ENCODE measurements at regions not wholly inside any gene's neighbourhood (a gene's known extent, or its start where the extent isn't known, plus 50 kb on each side); places are given as distances from the start of the nearest gene placed in this dataset.
"Not testable (repeated sequence)": the region's sequence is repeated elsewhere in the genome, so short reads cannot be mapped to it uniquely, and the experiment has no call there.

DNA sequence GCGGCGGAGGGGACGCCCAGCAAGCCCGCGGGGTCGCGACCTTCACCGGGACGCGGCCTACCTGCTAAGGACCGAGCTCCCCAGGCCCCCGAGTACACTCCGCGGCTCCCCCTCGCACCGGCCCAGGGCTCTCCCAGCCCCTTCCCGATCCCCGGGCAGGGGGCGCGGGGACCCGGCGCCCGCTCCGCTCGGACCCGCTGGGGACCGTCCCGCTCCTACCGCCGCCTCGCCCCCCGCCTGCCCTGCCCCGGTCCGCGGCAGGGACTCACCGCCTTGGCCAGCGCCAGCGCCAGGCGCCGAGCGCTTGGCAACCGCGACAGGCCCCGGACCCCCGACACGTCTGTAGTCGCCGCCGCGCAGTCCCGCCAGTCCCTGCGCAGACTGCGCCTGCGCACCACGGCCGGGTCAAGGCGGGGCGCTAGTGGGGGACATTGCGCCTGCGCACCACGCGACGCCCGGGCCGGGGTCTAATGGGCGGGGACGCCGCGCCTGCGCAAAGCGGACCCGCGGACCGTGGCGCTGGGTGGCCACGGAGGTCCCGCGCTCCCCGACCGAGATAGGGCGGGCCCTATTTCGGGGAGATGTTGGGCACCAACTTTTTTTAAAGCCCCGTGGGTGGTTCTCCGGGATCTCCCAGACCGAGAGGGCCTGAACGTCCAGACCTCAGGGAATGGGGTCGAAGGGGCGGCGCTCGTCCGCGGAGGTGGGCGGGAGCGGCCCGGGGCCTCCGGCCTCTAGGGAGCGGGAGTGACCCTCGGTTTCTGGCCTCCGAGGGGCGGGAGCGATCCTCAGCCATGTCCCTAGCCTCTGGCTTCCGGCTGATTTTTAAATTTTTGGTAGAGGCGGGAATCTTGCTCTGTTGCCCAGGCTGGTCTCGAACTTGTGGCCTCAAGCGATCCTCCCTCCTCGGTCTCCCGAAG is 81.8 kb upstream of the TNK2 start:
- TF ChIP-seq, protein P1, sequence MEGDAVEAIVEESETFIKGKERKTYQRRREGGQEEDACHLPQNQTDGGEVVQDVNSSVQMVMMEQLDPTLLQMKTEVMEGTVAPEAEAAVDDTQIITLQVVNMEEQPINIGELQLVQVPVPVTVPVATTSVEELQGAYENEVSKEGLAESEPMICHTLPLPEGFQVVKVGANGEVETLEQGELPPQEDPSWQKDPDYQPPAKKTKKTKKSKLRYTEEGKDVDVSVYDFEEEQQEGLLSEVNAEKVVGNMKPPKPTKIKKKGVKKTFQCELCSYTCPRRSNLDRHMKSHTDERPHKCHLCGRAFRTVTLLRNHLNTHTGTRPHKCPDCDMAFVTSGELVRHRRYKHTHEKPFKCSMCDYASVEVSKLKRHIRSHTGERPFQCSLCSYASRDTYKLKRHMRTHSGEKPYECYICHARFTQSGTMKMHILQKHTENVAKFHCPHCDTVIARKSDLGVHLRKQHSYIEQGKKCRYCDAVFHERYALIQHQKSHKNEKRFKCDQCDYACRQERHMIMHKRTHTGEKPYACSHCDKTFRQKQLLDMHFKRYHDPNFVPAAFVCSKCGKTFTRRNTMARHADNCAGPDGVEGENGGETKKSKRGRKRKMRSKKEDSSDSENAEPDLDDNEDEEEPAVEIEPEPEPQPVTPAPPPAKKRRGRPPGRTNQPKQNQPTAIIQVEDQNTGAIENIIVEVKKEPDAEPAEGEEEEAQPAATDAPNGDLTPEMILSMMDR (IDR thresholded peaks at IDR 0.05; ENCODE audit: low read depth, low read length) = 0 out of 2 replicates have a peak, but pooled peaks have one; percentile 6
- peak overlapping the region; percentile 66 for H3K4me3 ChIP-seq (ENCODE audit: low read depth, low read length)
- POLR2A ChIA-PET; H3K9me3 ChIP-seq (ENCODE audit: control insufficient read depth, insufficient read depth, low read length); H3K27me3 ChIP-seq (ENCODE audit: control insufficient read depth, insufficient read depth, low read length); CTCF ChIA-PET: not testable (repeated sequence)
- peak; percentile 32 for DNase-seq (ENCODE audit: low read depth, low spot score)
- peak overlapping the region; percentile 39 for H3K27ac ChIP-seq (ENCODE audit: low read depth, low read length)

GRCh38 chr3:195989197-195989920 is 81.0 kb upstream of the TNK2 start:
- H3K27ac ChIP-seq (ENCODE audit: low read depth, low read length); POLR2A ChIA-PET; H3K9me3 ChIP-seq (ENCODE audit: control insufficient read depth, insufficient read depth, low read length); H3K27me3 ChIP-seq (ENCODE audit: control insufficient read depth, insufficient read depth, low read length); CTCF ChIA-PET: not testable (repeated sequence)
- H3K4me3 ChIP-seq (ENCODE audit: low read depth, low read length) = peak overlapping the region; percentile 66
- DNase-seq (ENCODE audit: low read depth, low spot score) = peak; percentile 1

DNA sequence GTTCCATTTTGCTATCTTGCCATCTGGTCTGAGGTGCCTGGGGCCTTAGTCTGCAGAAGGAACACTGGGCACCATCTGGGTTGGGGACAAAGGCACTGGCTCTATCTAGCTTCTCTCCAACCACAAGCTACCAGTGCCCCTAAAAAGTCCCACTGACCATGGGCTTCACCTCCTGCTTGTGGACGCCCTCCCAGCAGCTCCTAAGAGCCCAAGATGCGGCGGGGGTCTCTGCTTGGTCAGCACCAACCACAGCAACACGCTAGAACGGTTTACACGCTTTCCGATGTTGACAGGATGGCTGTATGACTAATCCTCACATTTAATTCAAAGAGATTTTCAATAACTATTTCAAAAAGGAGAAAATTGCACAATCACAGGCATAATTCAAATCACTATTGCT is 80.4 kb upstream of the TNK2 start:
- H3K27me3 ChIP-seq (ENCODE audit: control insufficient read depth, insufficient read depth, low read length); DNase-seq (ENCODE audit: low read depth, low spot score); H3K9me3 ChIP-seq (ENCODE audit: control insufficient read depth, insufficient read depth, low read length); H3K27ac ChIP-seq (ENCODE audit: low read depth, low read length); CTCF ChIA-PET; POLR2A ChIA-PET: not testable (repeated sequence)
- H3K4me3 ChIP-seq (ENCODE audit: low read depth, low read length) = 0 out of 2 replicates have a peak overlapping the region, but pooled peaks have one; percentile 25

- CTCF ChIA-PET; H3K27me3 ChIP-seq (ENCODE audit: control insufficient read depth, insufficient read depth, low read length); H3K27ac ChIP-seq (ENCODE audit: low read depth, low read length); DNase-seq (ENCODE audit: low read depth, low spot score); H3K9me3 ChIP-seq (ENCODE audit: control insufficient read depth, insufficient read depth, low read length); H3K4me3 ChIP-seq (ENCODE audit: low read depth, low read length); POLR2A ChIA-PET: not testable (repeated sequence)
Measured at GRCh38 chr3:195987001-195987400, 78.7 kb upstream of the TNK2 start.

DNA sequence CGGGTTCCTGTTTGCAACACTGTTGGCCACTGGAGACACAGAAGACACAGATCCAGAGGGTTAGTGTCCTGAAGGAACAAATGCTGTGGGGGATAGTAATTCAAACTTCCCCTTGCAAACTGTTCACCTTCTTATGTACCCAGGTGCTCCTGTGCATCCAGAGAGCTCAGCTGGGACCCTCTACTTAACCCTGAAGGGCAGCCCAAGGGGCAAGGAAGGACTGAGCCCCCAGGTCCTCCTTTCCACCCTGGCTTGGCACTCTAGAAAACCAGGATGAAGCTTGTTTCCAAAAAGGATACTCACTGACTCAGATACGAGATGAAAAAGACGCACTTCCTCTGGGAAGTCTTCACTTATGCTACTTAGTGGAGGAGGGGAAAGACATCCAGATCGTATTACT is 78.2 kb upstream of the TNK2 start:
- CTCF ChIA-PET; DNase-seq (ENCODE audit: low read depth, low spot score); POLR2A ChIA-PET; H3K4me3 ChIP-seq (ENCODE audit: low read depth, low read length); H3K27ac ChIP-seq (ENCODE audit: low read depth, low read length); H3K27me3 ChIP-seq (ENCODE audit: control insufficient read depth, insufficient read depth, low read length); H3K9me3 ChIP-seq (ENCODE audit: control insufficient read depth, insufficient read depth, low read length): not testable (repeated sequence)

DNA sequence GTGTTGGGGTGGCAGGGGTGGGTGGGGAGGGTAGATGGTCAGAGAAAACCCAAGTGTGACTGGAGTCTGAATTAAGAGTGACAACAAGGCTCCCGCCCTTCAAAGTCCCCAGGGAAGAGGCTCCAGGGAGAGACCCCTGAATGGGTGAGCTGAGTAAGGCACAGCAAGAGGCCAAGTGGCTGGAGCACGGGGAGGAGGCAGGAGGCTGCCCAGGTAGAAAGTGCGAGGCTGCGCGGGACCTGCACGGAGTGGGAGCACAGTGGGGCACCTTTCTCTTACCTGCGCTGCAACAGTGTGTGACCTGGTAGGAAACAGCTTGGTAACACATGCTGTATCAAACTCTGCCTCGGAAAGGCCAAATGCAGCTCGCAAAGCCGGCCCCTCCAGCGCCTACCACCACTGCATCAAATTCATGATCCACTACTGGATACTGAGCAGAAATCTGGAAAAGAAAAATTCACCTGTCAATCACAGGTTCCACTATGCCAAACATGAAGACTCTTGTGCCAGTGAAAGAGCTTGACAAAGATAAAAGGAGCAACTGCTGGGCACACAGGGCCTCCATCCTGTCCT is 77.1 kb upstream of the TNK2 start:
- POLR2A ChIA-PET; CTCF ChIA-PET; H3K27ac ChIP-seq (ENCODE audit: low read depth, low read length); H3K27me3 ChIP-seq (ENCODE audit: control insufficient read depth, insufficient read depth, low read length); H3K4me3 ChIP-seq (ENCODE audit: low read depth, low read length); DNase-seq (ENCODE audit: low read depth, low spot score); H3K9me3 ChIP-seq (ENCODE audit: control insufficient read depth, insufficient read depth, low read length): not testable (repeated sequence)

GRCh38 chr3:195984392-195985030 is 76.2 kb upstream of the TNK2 start:
- POLR2A ChIA-PET = not testable (repeated sequence)

DNA sequence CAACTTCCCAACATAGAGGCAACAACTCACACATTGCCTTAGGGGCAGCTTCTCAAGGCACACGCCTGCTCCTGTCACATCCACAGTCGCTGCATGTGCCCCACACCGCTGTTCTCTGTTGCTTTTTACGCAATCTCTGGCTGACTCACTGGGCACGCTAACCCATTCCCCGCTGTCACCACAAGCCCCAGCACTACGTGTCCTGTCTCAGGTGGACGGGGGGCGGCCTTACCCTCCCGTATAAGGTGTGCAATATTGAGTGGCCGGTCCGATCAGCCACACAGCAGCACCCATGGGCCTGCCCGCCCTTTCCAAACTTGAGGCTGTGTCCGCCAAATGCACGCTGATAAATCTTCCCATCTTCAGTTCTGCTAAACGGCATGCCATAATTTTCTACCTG is 75.5 kb upstream of the TNK2 start:
- CTCF ChIA-PET; POLR2A ChIA-PET; H3K9me3 ChIP-seq (ENCODE audit: control insufficient read depth, insufficient read depth, low read length); H3K4me3 ChIP-seq (ENCODE audit: low read depth, low read length); H3K27me3 ChIP-seq (ENCODE audit: control insufficient read depth, insufficient read depth, low read length); H3K27ac ChIP-seq (ENCODE audit: low read depth, low read length); DNase-seq (ENCODE audit: low read depth, low spot score): not testable (repeated sequence)

More at GRCh38 chr3:195984392-195985030, 76.2 kb upstream of the TNK2 start:
- H3K4me3 ChIP-seq (ENCODE audit: low read depth, low read length); CTCF ChIA-PET; H3K27ac ChIP-seq (ENCODE audit: low read depth, low read length); H3K9me3 ChIP-seq (ENCODE audit: control insufficient read depth, insufficient read depth, low read length); H3K27me3 ChIP-seq (ENCODE audit: control insufficient read depth, insufficient read depth, low read length); DNase-seq (ENCODE audit: low read depth, low spot score): not testable (repeated sequence)

- H3K9me3 ChIP-seq (ENCODE audit: control insufficient read depth, insufficient read depth, low read length); H3K4me3 ChIP-seq (ENCODE audit: low read depth, low read length); POLR2A ChIA-PET; H3K27me3 ChIP-seq (ENCODE audit: control insufficient read depth, insufficient read depth, low read length); DNase-seq (ENCODE audit: low read depth, low spot score); H3K27ac ChIP-seq (ENCODE audit: low read depth, low read length); CTCF ChIA-PET: not testable (repeated sequence)
Measured at GRCh38 chr3:195982754-195983153, 74.4 kb upstream of the TNK2 start.

GRCh38 chr3:195981778-195982177 is 73.4 kb upstream of the TNK2 start:
- H3K9me3 ChIP-seq (ENCODE audit: control insufficient read depth, insufficient read depth, low read length); H3K27ac ChIP-seq (ENCODE audit: low read depth, low read length); H3K27me3 ChIP-seq (ENCODE audit: control insufficient read depth, insufficient read depth, low read length); H3K4me3 ChIP-seq (ENCODE audit: low read depth, low read length); CTCF ChIA-PET; POLR2A ChIA-PET; DNase-seq (ENCODE audit: low read depth, low spot score): not testable (repeated sequence)

- H3K27me3 ChIP-seq (ENCODE audit: control insufficient read depth, insufficient read depth, low read length); DNase-seq (ENCODE audit: low read depth, low spot score); H3K4me3 ChIP-seq (ENCODE audit: low read depth, low read length); POLR2A ChIA-PET; H3K27ac ChIP-seq (ENCODE audit: low read depth, low read length); H3K9me3 ChIP-seq (ENCODE audit: control insufficient read depth, insufficient read depth, low read length); CTCF ChIA-PET: not testable (repeated sequence)
Measured at GRCh38 chr3:195979877-195980276, 71.5 kb upstream of the TNK2 start.

All from AG04450 (cell line).